NCI-H446 (cell line): ENCODE measurements at regions not wholly inside any gene's neighbourhood (a gene's known extent, or its start where the extent isn't known, plus 50 kb on each side); places are given as distances from the start of the nearest gene placed in this dataset.

Experiments used
- DNase-seq, 2 experiments: peaks; one replicate each; lab custom pipeline; 2025; lab: John Stamatoyannopoulos, UW

GRCh38 chr2:207257251-207258250, 91.8 kb upstream of the KLF7 start:
- DNase-seq: peak in 1 of 2 experiments; percentile 31

- DNase-seq: peak; percentile 70 to 93
Measured at GRCh38 chr2:207258263-207258991, 92.7 kb upstream of the KLF7 start.

GRCh38 chr2:207260021-207260420, 94.3 kb upstream of the KLF7 start:
- no peak for DNase-seq

GRCh38 chr2:207260947-207261346, 95.2 kb upstream of the KLF7 start:
- no peak for DNase-seq

- peak; percentile 42 to 84 for DNase-seq
Measured at GRCh38 chr2:207264310-207264709, 98.6 kb upstream of the KLF7 start.

GRCh38 chr2:207265332-207265731, 99.6 kb upstream of the KLF7 start:
- DNase-seq: no peak

GRCh38 chr2:207265869-207266268, 100.1 kb upstream of the KLF7 start:
- no peak for DNase-seq

GRCh38 chr2:207266648-207267047, 100.9 kb upstream of the KLF7 start:
- no peak for DNase-seq

GRCh38 chr2:207269038-207269437, 103.3 kb upstream of the KLF7 start:
- DNase-seq: no peak

- DNase-seq: no peak
Measured at GRCh38 chr2:207274530-207275189, 108.9 kb upstream of the KLF7 start.

GRCh38 chr2:207275779-207276178, 110.0 kb upstream of the KLF7 start:
- DNase-seq: no peak

GRCh38 chr2:207276248-207276647, 110.5 kb upstream of the KLF7 start:
- DNase-seq: no peak

GRCh38 chr2:207276858-207277257, 111.1 kb upstream of the KLF7 start:
- DNase-seq: no peak

GRCh38 chr2:207279520-207279919, 113.8 kb upstream of the KLF7 start:
- DNase-seq: no peak

- no peak for DNase-seq
Measured at GRCh38 chr2:207281436-207281835, 115.7 kb upstream of the KLF7 start.

- DNase-seq: no peak
Measured at GRCh38 chr2:207282916-207283315, 117.2 kb upstream of the KLF7 start.

GRCh38 chr2:207283356-207283755, 117.6 kb upstream of the KLF7 start:
- no peak for DNase-seq

- DNase-seq: peak in 1 of 2 experiments; percentile 45
Measured at GRCh38 chr2:207284556-207285472, 119.1 kb upstream of the KLF7 start.

GRCh38 chr2:207285473-207285815, 119.7 kb upstream of the KLF7 start:
- DNase-seq: no peak

GRCh38 chr2:207286106-207286505, 120.4 kb upstream of the KLF7 start:
- no peak for DNase-seq

GRCh38 chr2:207288628-207289027, 122.9 kb upstream of the KLF7 start:
- peak in 1 of 2 experiments; percentile 7 for DNase-seq
